Hematopoietic multipotent progenitor cell treated with erythropoietin and hydrocortisone succinate and interleukin-3 and kit ligand, for 8 days (in vitro differentiated cells): ENCODE measurements at regions not wholly inside any gene's neighbourhood (a gene's known extent, or its start where the extent isn't known, plus 50 kb on each side); places are given as distances from the start of the nearest gene placed in this dataset.

ENCODE experiments used
- DNase-seq: peaks from one replicate; pipeline ENCODE4 v3.0.0-alpha.2; 2015

DNA sequence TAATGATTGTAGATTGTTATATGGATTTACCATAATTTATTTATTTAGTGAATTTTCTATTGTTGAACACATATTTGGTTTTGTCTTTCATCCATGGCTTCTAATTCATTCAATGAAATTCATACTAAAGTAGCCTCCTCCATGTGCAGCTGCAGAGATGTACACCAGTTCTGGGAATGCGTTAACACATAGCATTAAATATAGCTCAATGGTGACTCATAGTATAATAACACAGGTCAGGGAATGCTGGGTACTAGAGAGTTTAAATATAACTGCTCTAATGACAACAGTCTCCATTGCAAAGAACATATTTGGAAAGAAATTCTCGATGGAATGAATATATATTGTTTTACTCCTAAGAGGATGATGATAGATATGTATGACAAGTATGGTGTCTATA, 1190.2 kb upstream of the NRXN1 start:
- DNase-seq = no peak

DNA sequence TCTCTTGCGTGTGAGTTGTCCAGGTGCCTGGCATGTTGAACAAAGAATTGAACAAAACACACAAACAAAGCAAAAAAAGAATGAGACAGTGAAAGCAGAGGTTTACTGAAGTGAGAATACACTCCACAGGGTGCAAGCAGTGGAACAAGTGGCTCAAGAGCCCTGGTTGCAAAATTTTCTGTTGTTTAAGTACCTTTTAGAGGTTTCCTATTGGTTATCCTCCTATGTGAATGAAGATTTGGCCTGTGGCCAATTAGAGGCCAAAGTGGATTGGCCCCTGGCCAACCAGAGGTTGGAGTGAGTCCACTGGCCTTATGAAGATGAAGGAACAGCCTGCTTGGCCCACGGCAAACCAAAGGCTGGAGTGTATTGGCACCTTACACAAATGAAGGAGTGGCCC, 1188.5 kb upstream of the NRXN1 start:
- DNase-seq = peak; percentile 3

DNA sequence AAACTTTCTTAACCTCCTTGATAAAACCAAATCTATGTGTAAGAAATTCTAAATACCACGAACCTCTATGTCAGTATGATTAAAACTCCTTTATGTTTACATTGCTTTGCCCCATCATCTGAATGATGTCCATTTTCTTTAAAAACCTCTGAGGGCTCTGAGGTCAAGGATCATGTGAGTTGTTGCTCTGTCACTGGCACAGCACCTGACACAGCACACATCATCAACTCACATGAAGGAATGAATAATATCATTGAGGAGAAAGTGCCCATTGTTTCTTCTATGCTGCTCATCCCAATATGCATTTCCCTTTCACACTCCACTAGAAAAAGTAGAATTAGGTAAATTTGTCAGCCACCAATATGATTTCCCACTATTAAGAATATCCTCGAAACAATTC, 1178.7 kb upstream of the NRXN1 start:
- DNase-seq = no peak

DNA sequence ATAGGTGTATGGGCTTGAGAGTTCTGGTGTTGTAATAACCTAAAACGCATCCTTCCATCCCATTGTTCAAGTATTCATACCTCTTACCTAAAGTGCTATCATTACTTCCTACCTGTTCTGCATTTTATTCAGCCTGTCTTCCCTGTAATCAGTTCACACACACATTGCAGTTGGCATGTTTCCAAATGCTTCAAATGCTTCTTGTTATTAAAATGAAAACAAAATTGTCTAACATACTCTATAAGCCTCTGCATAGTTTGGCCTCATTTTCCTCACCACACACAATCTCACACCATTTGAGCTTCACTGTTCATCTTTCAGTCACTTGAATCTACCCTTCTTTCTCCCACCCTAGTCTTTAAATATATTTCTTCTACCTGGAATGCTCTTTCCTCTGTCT, 1178.2 kb upstream of the NRXN1 start:
- DNase-seq = no peak

DNA sequence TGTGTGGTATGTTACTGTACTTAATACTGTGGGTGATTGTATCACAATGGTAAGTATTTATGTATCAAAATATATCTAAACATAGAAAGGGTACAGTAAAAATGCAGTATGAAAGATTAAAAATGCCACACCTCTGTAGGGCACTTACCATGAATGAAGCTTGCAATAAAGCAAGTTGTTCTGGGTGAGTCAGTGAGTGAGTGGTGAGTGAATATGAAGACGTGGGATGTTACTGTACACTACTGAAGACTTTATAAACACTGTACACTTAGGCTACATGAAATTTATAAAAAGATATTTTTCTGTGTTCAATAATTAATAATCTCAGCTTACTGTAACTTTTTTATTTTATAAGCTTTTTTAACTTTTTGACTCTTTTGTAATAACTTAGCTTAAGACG, 1162.4 kb upstream of the NRXN1 start:
- DNase-seq = no peak

DNA sequence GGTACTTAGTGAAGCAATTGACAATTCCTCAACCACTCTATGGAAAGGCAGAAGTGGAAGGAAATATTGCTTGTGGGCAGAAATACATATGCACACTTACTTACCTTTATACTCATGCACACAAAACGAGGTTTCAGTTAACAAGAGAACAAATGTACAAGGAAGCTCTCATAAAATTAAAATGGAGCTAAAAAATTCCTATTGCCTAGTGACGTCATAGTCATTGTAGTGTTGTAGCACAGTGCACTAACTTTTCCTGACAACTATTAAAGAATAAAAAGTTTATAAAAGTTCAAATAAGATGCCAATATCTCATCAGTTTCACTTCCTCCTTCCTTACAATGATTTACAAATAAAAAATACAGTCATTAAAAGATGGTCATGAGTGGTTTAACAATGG, 1161.9 kb upstream of the NRXN1 start:
- no peak for DNase-seq

DNA sequence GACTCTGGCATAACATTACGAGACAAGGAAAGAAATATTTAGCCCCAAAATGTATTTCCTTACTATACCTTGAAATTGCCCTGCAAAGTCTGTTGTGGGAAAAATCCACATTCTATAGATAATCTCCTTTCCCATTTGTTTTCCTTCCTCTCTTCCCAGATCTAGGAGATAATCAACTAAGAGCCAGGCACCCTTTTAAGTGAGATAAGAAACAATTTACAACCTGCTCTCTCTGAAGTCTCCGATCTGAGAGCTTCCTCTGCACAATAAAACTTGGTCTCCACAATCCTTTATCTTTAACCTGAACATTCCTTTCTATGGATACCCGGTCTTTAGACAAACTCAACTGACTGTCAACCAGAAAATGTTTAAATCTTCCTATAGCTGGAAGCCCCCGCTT, 1160.7 kb upstream of the NRXN1 start:
- no peak for DNase-seq

DNA sequence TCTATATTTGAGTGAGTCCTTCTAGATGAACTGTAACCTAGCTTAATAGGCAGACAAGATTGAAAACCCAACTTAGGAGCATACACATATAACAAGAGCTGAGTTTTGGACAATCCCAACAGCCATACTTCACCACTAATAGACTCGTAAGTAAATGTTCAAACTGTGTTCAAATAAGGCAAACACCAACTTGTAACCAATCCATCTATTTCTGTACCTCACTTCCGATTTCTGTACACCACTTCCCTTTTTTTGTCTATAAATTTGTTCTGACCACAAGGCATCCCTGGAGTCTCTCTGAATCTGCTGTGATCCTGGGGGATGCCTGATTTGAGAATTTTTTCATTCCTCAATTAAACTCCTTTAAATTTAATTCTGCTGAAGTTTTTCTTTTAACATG, 1149.1 kb upstream of the NRXN1 start:
- DNase-seq = no peak

DNA sequence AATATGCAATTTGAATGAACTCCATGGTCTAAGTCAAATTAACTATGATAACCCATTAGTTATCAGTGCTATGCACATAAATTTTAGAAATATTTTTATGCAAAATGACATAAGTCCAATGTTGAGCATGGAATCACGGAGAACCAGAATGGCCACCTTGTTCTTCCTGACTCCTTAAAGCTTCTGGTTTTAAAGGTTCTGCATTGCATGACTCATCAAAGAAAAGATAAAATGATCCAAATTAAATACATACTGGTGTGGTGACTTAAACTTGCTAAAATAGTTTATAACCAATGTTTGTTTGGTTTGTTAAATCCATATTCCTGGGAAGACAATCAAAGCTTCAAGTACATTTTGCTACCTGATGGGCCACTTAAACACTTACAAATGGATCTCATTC, 1146.9 kb upstream of the NRXN1 start:
- no peak for DNase-seq

DNA sequence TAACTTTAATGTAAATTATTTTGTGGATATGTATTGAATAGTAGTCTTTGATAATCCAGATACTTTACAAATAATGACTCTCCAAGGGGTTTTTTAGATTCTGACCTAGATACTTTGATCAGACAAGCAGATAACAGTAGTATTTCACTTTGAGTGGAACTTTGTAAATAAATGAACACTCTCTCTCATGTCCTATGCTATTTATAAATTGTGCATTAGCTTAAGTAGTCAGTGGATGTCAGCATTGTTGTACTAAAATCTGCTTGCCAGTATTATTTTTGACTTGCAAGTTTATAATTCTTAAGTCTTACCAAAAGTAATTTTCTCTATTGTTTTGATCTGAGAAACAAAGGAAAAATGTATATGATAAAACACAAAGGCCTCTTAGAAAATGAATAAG, 1113.1 kb upstream of the NRXN1 start:
- DNase-seq = no peak

DNA sequence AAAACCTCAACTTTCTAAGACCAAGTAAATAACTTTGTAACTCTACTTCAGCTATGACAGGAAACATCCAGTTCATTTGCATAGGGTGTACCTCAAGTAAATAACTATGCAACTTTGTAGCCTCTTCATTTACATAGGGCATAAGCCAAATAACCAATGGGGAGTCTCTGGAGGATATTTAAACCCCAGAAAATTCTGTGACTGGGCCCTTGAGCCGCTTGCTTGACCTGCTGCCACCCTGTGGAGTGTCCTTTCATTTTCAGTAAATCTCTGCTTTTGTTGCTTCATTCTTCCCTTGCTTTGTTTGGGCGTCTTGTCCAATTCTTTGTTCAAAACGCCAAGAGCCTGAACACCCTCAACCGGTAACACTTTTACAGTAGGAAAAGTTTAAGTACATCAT, 1112.7 kb upstream of the NRXN1 start:
- no peak for DNase-seq

DNA sequence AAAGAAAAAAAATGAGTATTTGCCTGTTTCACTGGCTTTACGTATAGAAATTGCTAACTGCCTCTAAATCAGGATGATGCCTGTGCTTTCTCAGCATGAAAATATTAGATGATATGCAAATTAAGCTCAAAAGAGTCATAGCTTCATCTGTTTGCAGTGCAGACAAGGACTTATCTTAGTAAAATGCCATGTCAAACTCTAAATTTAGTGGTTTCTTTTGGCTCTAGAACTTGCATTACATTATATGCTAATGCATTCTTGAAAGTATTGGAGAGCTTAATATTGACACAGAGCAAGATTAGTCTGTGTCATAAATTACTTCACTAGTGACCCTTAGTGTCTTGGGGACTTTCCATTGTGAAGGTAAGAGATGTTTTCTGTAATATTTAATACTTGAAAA, 1109.1 kb upstream of the NRXN1 start:
- no peak for DNase-seq

DNA sequence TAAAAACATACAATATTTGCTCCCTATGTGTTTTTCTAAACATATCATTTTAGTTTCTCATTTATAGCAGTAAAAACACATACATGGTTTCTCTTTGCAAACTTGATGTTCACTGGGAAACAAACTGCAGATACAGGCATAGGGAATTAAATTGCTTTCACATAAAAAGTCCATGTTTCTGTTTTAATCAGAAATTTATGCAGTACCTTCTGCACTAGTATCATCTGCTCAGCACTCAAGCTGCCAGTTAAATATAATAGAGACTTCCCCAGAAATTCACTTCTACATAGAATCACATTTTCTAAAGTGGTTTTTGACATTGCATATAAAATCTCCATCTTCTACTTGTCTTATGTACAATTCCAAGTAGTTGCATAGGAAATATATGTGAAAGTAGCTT, 1107.3 kb upstream of the NRXN1 start:
- no peak for DNase-seq

DNA sequence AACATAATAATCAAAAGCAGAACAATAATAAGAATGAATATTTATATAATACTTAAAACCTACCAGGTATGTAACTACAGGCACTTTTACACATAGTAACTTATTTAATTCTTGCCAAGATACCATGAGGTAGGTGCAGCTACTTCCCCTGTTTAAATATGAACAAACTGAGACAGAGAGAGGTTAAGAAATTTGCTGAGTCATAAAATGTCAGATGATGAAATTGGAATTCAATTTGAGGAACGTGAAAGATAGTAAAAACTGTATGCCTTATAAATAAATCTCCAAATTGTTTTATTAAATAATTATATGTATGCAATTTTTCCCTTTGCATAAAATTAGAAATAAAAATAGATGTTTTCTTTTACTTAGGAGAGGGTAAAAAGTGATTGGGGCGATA, 1103.3 kb upstream of the NRXN1 start:
- no peak for DNase-seq

DNA sequence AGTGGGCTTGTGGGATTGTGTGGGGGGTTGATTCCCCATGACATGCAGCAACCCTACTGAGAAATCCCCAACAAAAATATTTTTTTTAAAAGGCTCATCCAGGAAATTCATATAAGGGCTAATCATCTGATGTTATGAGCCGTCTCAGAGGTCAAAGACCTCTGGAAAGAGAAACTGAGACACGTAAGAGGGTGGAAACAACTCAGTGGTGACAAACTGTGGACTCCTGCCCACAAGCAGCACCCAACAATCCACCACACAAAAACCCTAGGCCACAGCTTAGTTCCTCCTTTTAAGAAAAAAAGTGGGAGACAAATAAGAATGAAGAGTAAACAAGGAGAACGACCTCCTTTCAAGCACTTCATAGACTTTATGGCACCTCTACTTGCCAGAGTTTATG, 1096.1 kb upstream of the NRXN1 start:
- no peak for DNase-seq

DNA sequence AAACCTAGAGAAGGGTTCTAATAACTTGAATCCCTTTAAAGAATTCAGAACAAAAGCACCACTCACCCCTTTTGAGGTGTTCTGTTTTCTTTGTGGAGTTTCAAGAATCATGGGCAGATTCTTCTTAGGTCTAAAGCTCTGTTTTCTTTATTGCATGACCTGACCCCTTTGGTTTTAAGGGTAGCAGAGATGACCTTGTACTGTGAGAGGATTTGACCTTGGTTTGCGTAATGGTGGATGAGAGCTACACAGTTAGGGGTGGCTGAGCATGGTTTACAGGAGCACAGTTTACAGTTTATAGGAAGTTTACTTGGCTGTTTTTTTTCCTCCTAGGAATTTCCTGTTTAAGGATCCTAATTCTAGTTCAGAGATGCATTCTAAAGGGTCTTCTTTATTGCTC, 1095.6 kb upstream of the NRXN1 start:
- no peak for DNase-seq

DNA sequence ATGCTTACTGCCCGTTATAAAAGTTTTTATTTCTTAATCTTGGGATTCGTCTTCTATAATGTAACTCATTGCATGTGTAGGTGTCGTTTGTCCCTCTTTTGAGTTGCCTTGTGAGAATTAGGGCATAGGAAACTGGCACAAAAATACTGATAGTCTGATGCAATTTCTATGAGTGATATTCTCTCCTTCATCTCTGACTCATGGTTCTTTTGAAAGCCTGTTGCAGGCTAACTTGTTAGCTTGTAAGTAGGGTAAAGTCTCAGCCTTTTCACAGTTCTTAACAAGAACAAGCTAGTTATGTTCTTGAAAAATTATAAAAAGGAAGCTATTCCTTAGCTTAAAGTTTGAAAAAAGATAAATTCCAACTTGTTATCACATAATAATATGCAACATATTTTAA, 1085.4 kb upstream of the NRXN1 start:
- no peak for DNase-seq

DNA sequence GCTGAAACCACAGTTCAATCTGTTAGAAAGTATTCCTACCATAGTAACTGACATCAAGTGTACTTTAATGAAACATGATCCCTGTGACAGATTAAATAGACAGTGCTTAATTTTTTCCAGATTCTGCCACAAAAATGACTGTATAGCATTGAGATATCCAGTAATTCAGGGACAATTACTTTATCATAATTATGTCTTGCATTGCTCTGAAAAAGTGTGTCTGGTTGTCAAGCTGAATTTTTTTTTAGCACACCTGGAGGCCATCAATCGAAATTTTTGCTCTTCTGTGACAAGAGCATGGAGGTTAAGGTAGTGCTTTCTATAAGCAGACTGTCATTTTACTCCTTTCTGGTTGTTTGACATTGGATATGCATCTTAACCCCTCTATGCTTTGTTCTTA, 1083.8 kb upstream of the NRXN1 start:
- DNase-seq = no peak

DNA sequence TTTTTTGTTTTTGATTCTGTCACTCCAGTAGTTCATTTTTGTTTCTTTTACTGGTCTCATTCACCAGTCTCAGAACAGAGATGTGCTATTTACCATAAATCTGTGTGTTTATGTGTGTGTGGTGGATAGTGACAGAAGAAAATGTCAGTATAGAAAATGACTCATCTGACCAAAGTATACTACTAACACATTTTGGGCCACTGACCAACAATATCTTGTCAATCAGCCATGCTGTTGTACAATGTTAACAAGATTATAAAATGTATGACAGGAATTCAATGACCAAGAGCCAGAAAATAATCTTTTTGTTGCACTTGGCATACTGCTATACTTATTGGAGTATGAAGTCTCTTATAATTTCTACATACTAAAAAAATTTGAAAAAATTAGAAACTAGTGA, 1081.4 kb upstream of the NRXN1 start:
- no peak for DNase-seq

DNA sequence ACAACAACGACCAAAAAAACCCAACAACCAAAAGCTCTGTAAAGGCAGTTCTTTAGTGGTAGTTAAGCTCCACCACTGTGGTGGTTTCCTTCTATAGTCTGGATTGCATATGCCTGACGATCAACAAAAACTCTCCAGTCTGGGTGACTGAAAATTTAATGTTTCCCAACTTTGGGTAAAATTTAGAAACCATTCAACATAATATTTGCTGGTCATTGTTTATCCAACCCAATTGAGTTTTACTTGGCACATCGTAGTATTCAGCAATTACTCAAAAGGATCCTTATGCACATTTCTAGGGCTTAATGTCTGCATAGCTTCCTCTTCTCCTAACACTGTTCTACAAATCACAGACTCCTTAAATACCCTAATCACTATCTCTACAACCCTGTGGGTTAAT, 1080.2 kb upstream of the NRXN1 start:
- DNase-seq = no peak

DNA sequence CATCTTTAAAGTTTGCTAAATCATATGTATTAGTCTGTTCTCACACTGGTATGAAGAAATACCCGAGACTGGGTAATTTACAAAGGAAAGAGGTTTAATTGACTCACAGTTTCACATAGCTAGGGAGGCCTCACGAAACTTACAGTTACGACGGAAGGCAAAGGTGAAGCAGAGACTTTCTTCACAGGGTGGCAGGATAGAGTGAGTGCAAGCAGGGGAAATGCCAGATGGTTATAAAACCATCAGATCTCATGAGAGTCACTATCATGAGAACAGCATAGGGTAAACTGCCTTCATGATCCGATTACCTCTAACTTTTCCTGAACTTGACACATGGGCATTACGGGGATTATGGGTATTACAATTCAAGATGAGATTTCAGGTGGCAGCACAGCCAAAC, 1075.2 kb upstream of the NRXN1 start:
- no peak for DNase-seq

DNA sequence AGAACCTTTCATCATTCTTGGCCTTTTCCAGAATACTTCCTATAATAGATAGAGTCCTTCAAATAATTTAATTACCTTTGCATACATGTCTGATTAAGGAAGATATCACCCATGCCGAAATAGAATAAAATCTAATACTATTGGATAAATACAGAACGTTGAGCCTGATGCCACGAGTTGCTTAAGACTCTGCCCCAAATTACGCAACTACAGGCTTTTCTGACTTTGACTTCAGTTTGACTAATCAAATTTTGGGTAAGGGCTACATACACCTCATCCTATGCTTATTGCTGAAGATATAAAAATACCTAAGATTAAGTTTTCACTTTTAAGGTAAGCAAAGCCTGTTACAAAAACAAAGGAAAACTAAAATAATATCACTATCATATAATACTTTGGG, 1065.1 kb upstream of the NRXN1 start:
- no peak for DNase-seq

DNA sequence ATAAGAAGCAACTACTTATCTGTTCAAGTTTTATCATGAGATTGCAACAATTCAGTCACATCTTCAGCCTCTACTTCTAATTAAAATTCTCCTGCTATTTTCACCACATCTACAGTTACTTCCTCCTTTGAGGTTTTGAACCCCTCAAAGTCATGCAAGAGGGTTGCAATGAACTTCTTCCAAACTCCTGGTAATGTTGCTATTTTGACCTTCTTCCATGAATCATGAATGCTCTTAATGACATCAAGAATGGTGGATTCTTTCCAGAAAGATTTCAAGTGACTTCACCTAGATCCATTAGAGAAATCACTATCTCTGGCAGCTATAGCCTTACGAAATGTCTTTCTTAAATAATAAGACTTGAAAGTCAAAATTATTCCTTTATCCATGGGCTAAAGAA, 1052.8 kb upstream of the NRXN1 start:
- DNase-seq = no peak

DNA sequence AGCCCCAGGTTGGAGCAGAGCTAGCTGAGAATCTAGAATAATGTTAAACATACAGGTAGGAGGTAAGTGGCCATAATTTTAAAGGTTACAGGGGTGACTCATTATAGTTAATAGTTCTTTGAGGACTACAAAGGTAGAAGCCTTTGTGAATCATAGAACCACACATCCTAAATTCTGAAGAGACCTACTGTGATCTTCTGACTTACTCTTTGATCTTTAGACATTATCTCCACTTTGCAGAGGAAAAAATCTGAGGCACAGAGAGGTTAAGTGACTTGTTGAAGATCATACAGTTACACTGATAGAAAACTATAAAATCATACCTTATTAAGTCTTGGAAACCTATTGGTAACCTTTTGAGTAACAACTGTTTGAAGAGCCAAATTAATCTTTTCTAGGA, 1051.3 kb upstream of the NRXN1 start:
- DNase-seq = no peak

DNA sequence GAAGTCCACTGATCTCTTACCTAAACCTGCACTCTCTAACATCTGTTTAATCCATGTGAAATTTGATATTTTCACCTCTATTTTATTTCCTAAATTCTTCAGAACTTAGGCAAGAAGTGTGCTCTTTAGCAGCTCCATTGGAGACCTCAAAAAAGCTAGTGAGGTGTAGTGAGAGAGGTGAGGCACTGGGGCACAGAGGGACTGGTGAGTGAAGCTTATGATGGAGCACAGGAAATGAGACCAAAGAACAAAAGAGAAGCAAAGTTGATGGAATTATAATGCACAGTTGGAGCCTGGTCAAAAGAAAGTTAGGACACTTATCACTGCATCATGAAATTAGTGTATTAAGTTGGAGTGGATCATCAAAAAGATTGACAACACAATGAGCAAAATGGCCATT, 1050.7 kb upstream of the NRXN1 start:
- no peak for DNase-seq

DNA sequence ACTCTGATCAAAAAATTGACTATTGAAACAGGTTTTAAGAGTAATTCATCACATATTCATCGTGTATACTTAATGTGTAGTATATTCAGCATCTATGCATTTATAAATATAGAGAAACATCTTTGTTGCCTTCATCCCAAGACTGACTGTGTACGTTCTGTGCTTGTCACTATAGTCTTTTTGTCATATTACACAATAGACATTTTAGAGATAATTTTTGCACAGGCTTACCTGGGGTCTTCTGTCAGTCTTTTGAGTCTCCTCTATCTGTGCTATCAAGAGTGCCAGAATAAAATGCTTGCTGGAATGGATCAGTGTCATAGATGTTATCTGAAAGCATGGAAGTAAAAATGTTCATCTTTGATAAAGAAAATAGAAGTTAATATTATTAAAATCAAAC, 1047.7 kb upstream of the NRXN1 start:
- no peak for DNase-seq

DNA sequence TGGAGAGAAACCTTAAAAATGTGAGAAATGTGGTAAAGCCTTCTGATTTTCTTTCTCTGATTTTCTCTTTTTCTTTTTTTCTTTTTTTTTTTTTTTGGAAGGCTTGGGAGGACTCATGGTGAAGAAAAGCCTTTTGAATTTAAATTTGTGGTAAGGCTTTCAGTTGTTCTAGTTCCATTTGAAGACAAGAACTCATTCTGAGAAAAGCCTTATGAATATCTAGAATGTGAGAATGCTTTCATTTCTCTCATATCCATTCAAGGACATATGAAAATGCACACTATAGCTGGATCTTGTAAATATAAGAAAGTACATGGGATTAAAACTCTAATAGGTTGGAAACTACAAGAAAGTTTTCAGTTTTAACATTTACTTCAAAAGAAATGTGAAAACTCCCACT, 1045.2 kb upstream of the NRXN1 start:
- no peak for DNase-seq
